A172 (cell line): ENCODE measurements at regions not wholly inside any gene's neighbourhood (a gene's known extent, or its start where the extent isn't known, plus 50 kb on each side); places are given as distances from the start of the nearest gene placed in this dataset.

ENCODE experiments used
- DNase-seq: peaks from one replicate; pipeline ENCODE4 v3.0.0-alpha.2; 2015; ENCODE audit warnings: low spot score

DNA sequence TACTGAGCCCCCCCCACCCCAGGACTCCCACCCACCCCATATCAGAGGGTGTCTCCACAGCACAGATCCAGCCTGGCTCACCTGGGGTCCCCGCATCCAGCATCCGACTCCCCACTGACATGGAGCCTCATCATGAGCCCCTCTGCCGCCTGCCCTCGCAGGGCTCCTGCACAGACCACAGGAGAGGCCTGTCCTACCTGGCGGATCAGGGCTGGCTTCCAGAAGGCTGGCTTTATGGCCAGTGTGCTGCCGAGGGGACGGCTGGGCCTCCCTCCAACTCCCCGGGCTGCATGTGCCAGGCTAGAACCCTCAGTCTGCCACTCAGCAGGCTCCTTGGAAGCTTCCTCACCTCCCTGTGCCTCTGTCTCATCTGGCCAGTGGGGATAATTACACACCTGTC is 119.0 kb downstream of the RFLNA start:
- no peak for DNase-seq

- no peak for DNase-seq
Observed at GRCh38 chr12:124413401-124413800, 118.5 kb downstream of the RFLNA start.

- DNase-seq: peak; percentile 64
Observed at GRCh38 chr12:124412646-124413015, 117.7 kb downstream of the RFLNA start.

- DNase-seq: peak; percentile 18
Observed at GRCh38 chr12:124411953-124412645, 117.2 kb downstream of the RFLNA start.

GRCh38 chr12:124411281-124411878 is 116.5 kb downstream of the RFLNA start:
- DNase-seq: peak; percentile 95

GRCh38 chr12:124410354-124411175 is 115.7 kb downstream of the RFLNA start:
- DNase-seq: peak; percentile 57

GRCh38 chr12:124408822-124409517 is 114.1 kb downstream of the RFLNA start:
- no peak for DNase-seq

- no peak for DNase-seq
Observed at GRCh38 chr12:124407074-124407473, 112.2 kb downstream of the RFLNA start.

DNA sequence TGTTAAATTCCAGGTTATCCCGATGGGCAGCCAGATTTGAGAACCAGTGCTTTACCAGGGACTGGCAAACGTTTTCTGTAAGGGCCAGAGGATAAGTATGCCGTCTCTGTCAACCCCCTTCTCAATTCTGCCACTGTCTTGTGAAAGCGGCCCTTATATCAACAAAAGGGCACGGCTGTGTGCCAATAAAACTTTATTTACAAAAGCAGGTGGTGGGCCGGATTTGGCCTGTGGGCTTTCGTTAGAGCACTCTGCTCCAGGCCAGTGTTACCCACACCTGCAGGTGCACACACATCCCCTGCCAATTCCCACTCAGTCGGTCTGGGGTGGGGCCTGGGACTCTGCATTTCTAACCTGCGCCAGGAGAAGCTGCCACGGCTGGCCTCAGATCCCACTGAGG is 111.2 kb downstream of the RFLNA start:
- DNase-seq: no peak

DNA sequence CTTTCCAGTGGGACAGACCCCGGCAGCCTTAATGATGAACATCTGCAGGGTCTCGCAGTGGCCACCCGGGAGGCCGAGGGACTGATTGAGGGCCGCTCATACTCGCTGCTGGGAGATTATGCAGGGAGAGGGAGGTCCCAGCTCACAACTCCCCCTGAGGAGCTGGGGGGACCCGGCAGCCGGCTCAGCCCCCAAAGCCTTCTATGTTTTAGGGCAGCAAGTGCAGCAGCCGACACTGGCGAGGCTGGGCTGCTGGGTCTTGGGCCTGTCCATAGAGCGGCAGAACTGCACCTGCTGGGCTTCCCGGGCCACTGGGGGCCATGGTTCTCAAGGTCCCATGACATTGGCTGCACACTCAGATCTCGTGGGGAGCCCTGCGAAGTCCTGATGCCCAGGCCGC is 110.7 kb downstream of the RFLNA start:
- DNase-seq: no peak

- DNase-seq: no peak
Observed at GRCh38 chr12:124405151-124405550, 110.3 kb downstream of the RFLNA start.

DNA sequence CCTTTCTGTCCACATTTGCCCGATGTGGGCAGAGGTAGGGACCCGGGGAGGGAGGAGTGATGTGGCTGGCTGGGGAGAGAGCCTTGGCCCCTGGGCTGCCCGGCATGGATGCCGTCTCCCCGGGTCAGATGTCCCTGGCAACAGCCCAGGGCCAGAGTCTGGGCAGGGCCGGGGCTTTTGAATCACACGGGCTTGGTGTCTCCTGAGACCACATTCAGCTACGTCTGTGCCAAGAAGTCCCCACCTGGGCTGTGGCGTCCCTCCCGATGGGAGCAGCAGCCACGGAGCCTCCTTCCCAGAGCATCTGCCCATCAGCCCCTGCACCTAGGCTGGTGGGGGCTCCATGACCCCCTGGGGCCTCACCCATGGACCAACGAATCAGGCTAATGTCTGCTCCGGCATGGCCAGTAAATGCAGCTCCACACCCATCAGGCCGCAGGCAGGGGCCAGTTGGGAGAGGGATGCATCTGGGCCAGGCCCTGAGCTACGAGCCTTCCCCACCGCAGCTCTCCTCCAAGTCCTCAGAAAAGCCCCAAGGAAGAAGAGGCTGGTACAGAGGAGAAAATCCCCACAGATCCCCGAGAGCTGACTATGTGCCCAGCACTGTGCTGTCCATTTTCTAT is 109.4 kb downstream of the RFLNA start:
- peak; percentile 31 for DNase-seq

DNA sequence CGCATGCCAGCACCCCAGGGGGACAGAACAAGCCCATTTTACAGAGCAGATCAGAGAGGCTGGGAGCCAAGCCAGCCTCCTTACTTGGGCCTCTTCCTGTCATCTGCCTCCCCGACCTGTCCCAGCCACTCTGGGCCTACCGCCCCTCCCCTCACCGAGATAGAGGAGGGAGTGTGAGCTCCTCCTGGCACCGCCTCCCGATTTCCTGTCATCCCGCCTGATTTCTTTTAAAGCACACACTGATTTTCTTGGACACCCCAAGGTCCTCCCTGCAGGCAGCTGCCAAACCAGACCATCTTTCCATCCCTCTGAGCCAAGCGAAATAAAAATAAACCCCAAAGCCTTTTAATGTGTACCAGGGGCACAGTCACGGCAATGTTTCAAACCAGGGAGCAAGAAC is 108.4 kb downstream of the RFLNA start:
- no peak for DNase-seq

GRCh38 chr12:124402248-124403066 is 107.6 kb downstream of the RFLNA start:
- DNase-seq: no peak

DNA sequence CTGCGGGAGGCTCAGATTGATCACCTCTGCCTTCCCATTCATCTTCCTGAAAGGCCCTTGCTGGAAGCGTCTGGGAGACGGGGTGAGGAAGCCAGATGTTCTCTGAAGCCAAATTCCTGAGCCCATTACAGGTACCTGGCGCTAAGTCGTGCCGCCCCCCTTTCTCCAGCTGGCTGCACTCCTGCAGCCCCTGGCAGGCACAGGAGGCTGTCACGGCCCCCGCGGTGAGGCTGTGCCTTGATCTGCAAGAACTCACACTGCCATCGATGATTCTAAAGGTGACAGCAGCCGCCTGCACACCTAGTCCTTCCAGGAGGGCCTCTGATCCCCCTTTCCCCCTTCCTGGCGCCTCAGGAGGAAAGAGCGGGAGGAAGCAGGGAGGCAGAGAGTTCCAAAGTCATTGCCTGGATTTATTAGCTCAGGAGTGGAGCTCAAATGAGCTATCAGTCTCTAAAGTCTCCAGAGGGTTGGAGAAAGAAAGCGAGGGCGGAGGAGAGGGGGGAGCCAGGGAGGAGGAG is 106.9 kb downstream of the RFLNA start:
- no peak for DNase-seq

GRCh38 chr12:124400124-124400523 is 105.2 kb downstream of the RFLNA start:
- DNase-seq: no peak

DNA sequence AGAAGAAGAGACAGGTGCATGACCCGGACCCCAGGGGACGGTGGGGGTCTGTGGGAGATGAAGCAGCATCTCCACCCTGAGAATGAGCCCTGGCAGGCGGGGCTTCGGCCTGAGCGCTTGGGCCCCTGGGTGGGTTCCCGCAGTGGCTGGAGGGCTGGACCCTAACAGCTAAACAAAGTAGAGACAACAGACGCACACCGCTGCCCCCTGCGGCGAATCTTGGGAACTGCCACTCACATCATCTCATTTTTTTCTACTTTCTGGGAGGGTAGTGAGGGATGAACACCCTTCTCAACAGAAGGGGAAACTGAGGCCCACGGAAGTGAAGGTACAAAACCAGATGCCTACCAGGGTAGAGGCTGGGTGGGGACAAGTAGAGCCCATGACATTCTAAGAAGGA is 104.7 kb downstream of the RFLNA start:
- DNase-seq: no peak

GRCh38 chr12:124398578-124399227 is 103.8 kb downstream of the RFLNA start:
- DNase-seq: no peak

- no peak for DNase-seq
Observed at GRCh38 chr12:124397807-124398577, 103.1 kb downstream of the RFLNA start.

- DNase-seq: no peak
Observed at GRCh38 chr12:124397399-124397679, 102.4 kb downstream of the RFLNA start.
